A549 (cell line): ENCODE measurements at regions not wholly inside any gene's neighbourhood (a gene's known extent, or its start where the extent isn't known, plus 50 kb on each side); places are given as distances from the start of the nearest gene placed in this dataset.

Source experiments
- ATAC-seq, 2 experiments: fragments of 200-7000 bp in 1 of 2; fragments of >200 bp in 1 of 2; cut with Nextera tagmentation in 1 of 2; cut with Tn5 transposase in 1 of 2; 3 replicates each; pipeline versions ENCODE4 v1.8.0 to v1.9.1; 2018 to 2020; ENCODE audit warnings: mild to moderate bottlenecking in 1 of 2, moderate library complexity in 1 of 2
- CTCF ChIA-PET: fragments of 300-600 bp; sonication (Branson Sonifier 250); formaldehyde crosslinking; extraction: SDS; loops from one replicate; lab custom pipeline; 2021; ENCODE audit warnings: antibody characterized with exemption, inconsistent platforms; lab: Yijun Ruan, JAX
- POLR2A ChIA-PET: fragments of 350-600 bp; formaldehyde crosslinking; extraction: SDS; loops from one replicate; lab custom pipeline; 2021; ENCODE audit warnings: antibody characterized with exemption, inconsistent platforms; lab: Yijun Ruan, JAX
- DNase-seq, 2 experiments: peaks; one replicate each; pipeline versions ENCODE4 v3.0.0 to v3.0.0-alpha.2; 2011 to 2016; ENCODE audit warnings: low read depth in 1 of 2, low spot score in 1 of 2
- FAIRE-seq: peaks from 2 replicates; lab custom pipeline; 2011; peaks lifted over from hg19 to GRCh38; lab: Jason Lieb, UNC
- H3K27ac ChIP-seq, 2 experiments: fragments of >200 bp; sonication (Bioruptor Twin); formaldehyde crosslinking; 3 replicates each; pipeline ENCODE4 v1.5.1; 2016 to 2017
- H3K4me1 ChIP-seq: fragments of >200 bp; sonication (Bioruptor Twin); formaldehyde crosslinking; 3 replicates; pipeline ENCODE4 v1.6.1; 2016
- H3K4me2 ChIP-seq: fragments of >200 bp; sonication (Bioruptor Twin); formaldehyde crosslinking; 3 replicates; pipeline ENCODE4 v1.6.1; 2016
- H3K4me3 ChIP-seq: fragments of >200 bp; sonication (Bioruptor Twin); formaldehyde crosslinking; 3 replicates; pipeline ENCODE4 v1.5.1; 2016
- H3K9me3 ChIP-seq: fragments of >200 bp; sonication (Bioruptor Twin); formaldehyde crosslinking; 3 replicates; pipeline ENCODE4 v1.6.1; 2016
- BHLHE40 ChIP-seq: IDR thresholded peaks from 2 replicates; pipeline ENCODE4 v1.6.1; 2012; ENCODE audit warnings: low read depth, low read length, inconsistent platforms
- CBX2 ChIP-seq: fragments of 200-600 bp; sonication (generic); IDR thresholded peaks from 2 replicates; pipeline ENCODE4 v1.6.1; 2016; ENCODE audit warnings: low read depth, mild to moderate bottlenecking, borderline replicate concordance
- CHD2 ChIP-seq: fragments of 150-350 bp; IDR thresholded peaks from 2 replicates; pipeline ENCODE4 v1.6.1; 2014; ENCODE audit warnings: low read length; ENCODE audit not compliant: partially characterized antibody
- E2F6 ChIP-seq: IDR thresholded peaks from 2 replicates; pipeline ENCODE4 v1.6.1; 2012; ENCODE audit warnings: low read depth, borderline replicate concordance
- EHF ChIP-seq: fragments of 250-450 bp; sonication (Bioruptor Pico); IDR thresholded peaks from 2 replicates; pipeline ENCODE4 v1.5.0; 2020; ENCODE audit warnings: mild to moderate bottlenecking
- FOSL2 ChIP-seq, 2 experiments: fragments of 450-650 bp in 1 of 2; fragments of >200 bp in 1 of 2; sonication (Bioruptor Twin) in 1 of 2; formaldehyde crosslinking; IDR thresholded peaks; 2 replicates each; pipeline versions ENCODE4 v1.5.0 to v1.6.1; 2016 to 2020; ENCODE audit warnings: mild to moderate bottlenecking in 1 of 2, moderate library complexity in 1 of 2
- HMGXB4 ChIP-seq: fragments of 250-450 bp; sonication (Bioruptor Pico); IDR thresholded peaks from 2 replicates; pipeline ENCODE4 v1.5.0; 2021; ENCODE audit warnings: mild to moderate bottlenecking, moderate library complexity, borderline replicate concordance
- JUN ChIP-seq, 2 experiments: fragments of >200 bp; sonication (Bioruptor Twin); formaldehyde crosslinking; IDR thresholded peaks; 2 replicates in 1 of 2; 3 replicates in 1 of 2; pipeline ENCODE4 v1.6.1; 2016 to 2017
- KDM1A ChIP-seq: fragments of 200-600 bp; sonication (generic); IDR thresholded peaks from 2 replicates; pipeline ENCODE4 v1.6.1; 2016; ENCODE audit warnings: low read depth, mild to moderate bottlenecking
- NFE2L2 ChIP-seq: fragments of 150-350 bp; conservative IDR thresholded peaks from 2 replicates; pipeline ENCODE4 v1.6.1; 2014; ENCODE audit warnings: low read length
- NPAS2 ChIP-seq: fragments of 250-450 bp; sonication (Bioruptor Pico); IDR thresholded peaks from 2 replicates; pipeline ENCODE4 v1.8.0; 2022; ENCODE audit warnings: mild to moderate bottlenecking, moderate library complexity, borderline replicate concordance
- POLR2A ChIP-seq: IDR thresholded peaks from 2 replicates; pipeline ENCODE4 v1.6.1; 2012; ENCODE audit warnings: mild to moderate bottlenecking, low read length
- POLR2AphosphoS2 ChIP-seq: conservative IDR thresholded peaks from 2 replicates; pipeline ENCODE4 v1.6.1; 2012; ENCODE audit warnings: low read length, improper control_type of control experiment, inconsistent platforms
- RFX5 ChIP-seq: fragments of 450-650 bp; IDR thresholded peaks from 2 replicates; pipeline ENCODE4 v1.7.1; 2014; ENCODE audit warnings: antibody characterized with exemption, mild to moderate bottlenecking, moderate library complexity
- RNF2 ChIP-seq: fragments of 200-600 bp; sonication (generic); IDR thresholded peaks from 2 replicates; pipeline ENCODE4 v1.6.1; 2016; ENCODE audit warnings: low read depth, mild to moderate bottlenecking, antibody characterized with exemption, moderate library complexity, borderline replicate concordance
- SMC3 ChIP-seq: fragments of >200 bp; sonication (Bioruptor Twin); formaldehyde crosslinking; IDR thresholded peaks from 3 replicates; pipeline ENCODE4 v1.6.1; 2018; ENCODE audit warnings: inconsistent platforms
- WGBS: methylation state at CpG from one replicate; pipeline ENCODE4 v1.1.6; 2017; ENCODE audit errors: missing lambda C conversion rate; 5-methylcytosine and 5-hydroxymethylcytosine counted together

GRCh38 chr3:110248666-110249065, 823.0 kb upstream of the NECTIN3 start (continued):
- TF ChIP-seq JUN (IDR thresholded peaks at IDR 0.05) (no peak), POLR2AphosphoS2 (no peak), KDM1A (no peak), NPAS2 (CRISPR knock-in tag) (no peak)

- H3K4me3 ChIP-seq = no peak overlapping the region
- 60% methylated on average over 2 of the region's 2 CpGs for WGBS
- FAIRE-seq (no peak), ATAC-seq (no peak), DNase-seq (no peak)
- no peaks in the 10 kb centered on the region for H3K9me3 ChIP-seq
- ChIA-PET CTCF (no interaction called here), POLR2A (no interaction called here)
- no peak overlapping the region for H3K27ac ChIP-seq
- H3K4me2 ChIP-seq = no peak overlapping the region
- no peaks in the 10 kb centered on the region for H3K4me1 ChIP-seq
- TF ChIP-seq FOSL2 (IDR thresholded peaks at IDR 0.05) (no peak), FOSL2 (CRISPR knock-in tag; IDR thresholded peaks at IDR 0.05) (no peak), BHLHE40 (no peak), NFE2L2 (peak; percentile 61), EHF (CRISPR knock-in tag) (no peak), RNF2 (no peak)
- TF ChIP-seq, all 56 proteins: peak for 1
Observed at GRCh38 chr3:110253794-110254193, 817.8 kb upstream of the NECTIN3 start.

- ChIA-PET CTCF (no interaction called here), POLR2A (no interaction called here)
- Histone ChIP-seq H3K4me1 (no peaks in the 10 kb centered on the region), H3K4me2 (no peak overlapping the region), H3K9me3 (no peaks in the 10 kb centered on the region), H3K27ac (no peak overlapping the region), H3K4me3 (no peak overlapping the region)
- DNase-seq = no peak
- TF ChIP-seq POLR2A (no peak), E2F6 (no peak), HMGXB4 (CRISPR knock-in tag) (no peak), KDM1A (no peak)
- no peak for ATAC-seq
- FAIRE-seq = no peak
- 76% methylated on average over 7 of the region's 7 CpGs for WGBS
Observed at GRCh38 chr3:110254591-110254990, 817.0 kb upstream of the NECTIN3 start.

GRCh38 chr3:110261141-110261540, 810.5 kb upstream of the NECTIN3 start:
- CTCF ChIA-PET = no interaction called here
- ATAC-seq (no peak), DNase-seq (no peak), FAIRE-seq (no peak)
- TF ChIP-seq CHD2 = no peak
- TF ChIP-seq NFE2L2 = no peak
- no peak for TF ChIP-seq RFX5
- no peak for TF ChIP-seq E2F6
- no peak for TF ChIP-seq SMC3
- TF ChIP-seq CBX2 = no peak
- Histone ChIP-seq H3K9me3 (no peaks in the 10 kb centered on the region), H3K4me3 (no peak overlapping the region), H3K27ac (no peak overlapping the region), H3K4me1 (no peaks in the 10 kb centered on the region), H3K4me2 (no peak overlapping the region)
- WGBS = 86% methylated on average over 1 of the region's 1 CpG
- POLR2A ChIA-PET = no interaction called here
